H9 (cell line): ENCODE measurements at regions not wholly inside any gene's neighbourhood (a gene's known extent, or its start where the extent isn't known, plus 50 kb on each side); places are given as distances from the start of the nearest gene placed in this dataset.

ENCODE experiments used
- DNase-seq: peaks from one replicate; pipeline ENCODE4 v3.0.0-alpha.2; 2017
- H2AFZ ChIP-seq: one replicate; pipeline ENCODE4 v1.6.1; 2013; ENCODE audit warnings: mild to moderate bottlenecking, low read length, control low read depth, moderate library complexity
- H2AK5ac ChIP-seq: 2 replicates; pipeline ENCODE4 v1.6.1; 2013; ENCODE audit warnings: low read length, control low read depth, mixed read lengths; ENCODE audit not compliant: insufficient read length
- H2BK120ac ChIP-seq: one replicate; pipeline ENCODE4 v1.6.1; 2013; ENCODE audit warnings: low read depth, mild to moderate bottlenecking, low read length, control low read depth, inconsistent platforms; ENCODE audit not compliant: poor library complexity, severe bottlenecking
- H2BK12ac ChIP-seq: 2 replicates; pipeline ENCODE4 v1.6.1; 2013; ENCODE audit warnings: low read length, control low read depth, mixed read lengths, low read depth; ENCODE audit not compliant: insufficient read length
- H2BK15ac ChIP-seq: 2 replicates; pipeline ENCODE4 v1.6.1; 2013; ENCODE audit warnings: low read depth, low read length, control low read depth
- H2BK20ac ChIP-seq: one replicate; pipeline ENCODE4 v1.6.1; 2013; ENCODE audit warnings: low read depth, mild to moderate bottlenecking, low read length, control low read depth, inconsistent platforms; ENCODE audit not compliant: poor library complexity, severe bottlenecking
- H2BK5ac ChIP-seq: 2 replicates; pipeline ENCODE4 v1.6.1; 2013; ENCODE audit warnings: low read length, control low read depth, mixed read lengths; ENCODE audit not compliant: insufficient read length
- H3K14ac ChIP-seq: 2 replicates; pipeline ENCODE4 v1.6.1; 2013; ENCODE audit warnings: low read length, control low read depth; ENCODE audit not compliant: insufficient read depth
- H3K18ac ChIP-seq: 2 replicates; pipeline ENCODE4 v1.6.1; 2013; ENCODE audit warnings: low read depth, mild to moderate bottlenecking, mixed read lengths, low read length, control low read depth; ENCODE audit not compliant: insufficient read length
- H3K23ac ChIP-seq: 2 replicates; pipeline ENCODE4 v1.6.1; 2013; ENCODE audit warnings: low read length, control low read depth, mixed read lengths, low read depth; ENCODE audit not compliant: insufficient read length
- H3K23me2 ChIP-seq: 2 replicates; pipeline ENCODE4 v1.6.1; 2013; ENCODE audit warnings: low read depth, mild to moderate bottlenecking, mixed read lengths, low read length, control low read depth; ENCODE audit not compliant: insufficient read length, poor library complexity, severe bottlenecking
- H3K27ac ChIP-seq: 2 replicates; pipeline ENCODE4 v1.5.1; 2013; ENCODE audit warnings: low read length, control low read depth, mixed read lengths, low read depth; ENCODE audit not compliant: insufficient read length
- H3K27me3 ChIP-seq: 2 replicates; pipeline ENCODE4 v1.6.1; 2013; ENCODE audit warnings: low read length, control low read depth, inconsistent platforms; ENCODE audit not compliant: insufficient read depth
- H3K4ac ChIP-seq: 2 replicates; pipeline ENCODE4 v1.6.1; 2013; ENCODE audit warnings: low read depth, mild to moderate bottlenecking, control low read depth, inconsistent platforms, low read length, moderate library complexity
- H3K4me1 ChIP-seq: 2 replicates; pipeline ENCODE4 v1.6.1; 2013; ENCODE audit warnings: low read length, control low read depth, inconsistent platforms; ENCODE audit not compliant: insufficient read depth
- H3K4me2 ChIP-seq: 2 replicates; pipeline ENCODE4 v1.6.1; 2013; ENCODE audit warnings: low read length, control low read depth, mixed read lengths; ENCODE audit not compliant: insufficient read length, insufficient read depth
- H3K56ac ChIP-seq: 2 replicates; pipeline ENCODE4 v1.6.1; 2013; ENCODE audit warnings: low read depth, mild to moderate bottlenecking, mixed read lengths, low read length, control low read depth; ENCODE audit not compliant: insufficient read length
- H3K79me1 ChIP-seq: 2 replicates; pipeline ENCODE4 v1.6.1; 2013; ENCODE audit warnings: low read depth, mild to moderate bottlenecking, moderate library complexity, low read length, control low read depth, inconsistent platforms; ENCODE audit not compliant: insufficient read depth, poor library complexity, severe bottlenecking
- H3K79me2 ChIP-seq: 2 replicates; pipeline ENCODE4 v1.6.1; 2013; ENCODE audit warnings: low read length, control low read depth, inconsistent platforms; ENCODE audit not compliant: insufficient read depth
- H3K9ac ChIP-seq: 2 replicates; pipeline ENCODE4 v1.6.1; 2013; ENCODE audit warnings: low read length, control low read depth, mixed read lengths; ENCODE audit not compliant: insufficient read length; ENCODE audit errors: extremely low read depth
- H3K9me3 ChIP-seq: one replicate; pipeline ENCODE4 v1.6.1; 2013; ENCODE audit warnings: low read depth, low read length, inconsistent platforms; ENCODE audit not compliant: control insufficient read depth
- H3T11ph ChIP-seq: one replicate; pipeline ENCODE4 v1.6.1; 2013; ENCODE audit warnings: mild to moderate bottlenecking, low read length, control low read depth, inconsistent platforms
- H4K20me1 ChIP-seq: one replicate; pipeline ENCODE4 v1.6.1; 2013; ENCODE audit not compliant: control insufficient read depth, insufficient read length, insufficient read depth
- H4K5ac ChIP-seq: 2 replicates; pipeline ENCODE4 v1.6.1; 2013; ENCODE audit warnings: low read depth, mild to moderate bottlenecking, mixed read lengths, low read length, control low read depth; ENCODE audit not compliant: insufficient read length
- H4K8ac ChIP-seq: replicated peaks from 2 replicates; pipeline ENCODE4 v1.6.1; 2013; ENCODE audit warnings: low read length, control low read depth, mixed read lengths, low read depth; ENCODE audit not compliant: insufficient read length
- H4K91ac ChIP-seq: 2 replicates; pipeline ENCODE4 v1.6.1; 2013; ENCODE audit warnings: low read depth, mild to moderate bottlenecking, moderate library complexity, mixed read lengths, low read length, control low read depth; ENCODE audit not compliant: insufficient read length
- H3K27ac Mint-ChIP-seq, 3 experiments: 2 replicates in 2 of 3; 3 replicates in 1 of 3; pipeline ENCODE4 v1.8.0; 2020 to 2021; ENCODE audit warnings: mixed read lengths in 3 of 3, mild to moderate bottlenecking in 1 of 3, moderate library complexity in 1 of 3
- H3K27me3 Mint-ChIP-seq: 2 replicates; pipeline ENCODE4 v1.8.0; 2021; ENCODE audit warnings: low read depth, mild to moderate bottlenecking, moderate library complexity, mixed read lengths
- H3K36me3 Mint-ChIP-seq, 3 experiments: 2 replicates in 2 of 3; 3 replicates in 1 of 3; pipeline ENCODE4 v1.8.0; 2020 to 2021; ENCODE audit warnings: low read depth in 3 of 3, mixed read lengths in 3 of 3; ENCODE audit not compliant: insufficient read depth in 1 of 3
- H3K4me1 Mint-ChIP-seq, 2 experiments: 2 replicates each; pipeline ENCODE4 v1.8.0; 2020; ENCODE audit warnings: mixed read lengths in 2 of 2
- H3K4me3 Mint-ChIP-seq, 2 experiments: 2 replicates in 1 of 2; 3 replicates in 1 of 2; pipeline ENCODE4 v1.8.0; 2020 to 2021; ENCODE audit warnings: mild to moderate bottlenecking in 2 of 2, mixed read lengths in 2 of 2, moderate library complexity in 1 of 2
- H3K9me3 Mint-ChIP-seq, 2 experiments: 2 replicates in 1 of 2; 3 replicates in 1 of 2; pipeline ENCODE4 v1.8.0; 2020; ENCODE audit warnings: mild to moderate bottlenecking in 2 of 2, mixed read lengths in 2 of 2, moderate library complexity in 1 of 2
- WGBS: extraction: QIAGEN DNeasy Blood & Tissue Kit; methylation state at CpG from one replicate; pipeline ENCODE4 v1.1.7; 2013; ENCODE audit warnings: missing lambda C conversion rate, low lambda C conversion rate, mixed read lengths; ENCODE audit not compliant: insufficient read length; ENCODE audit errors: extremely low coverage; 5-methylcytosine and 5-hydroxymethylcytosine counted together
- TF ChIP-seq, protein P1 (sequence below): fragments of 200-600 bp; sonication (generic); conservative IDR thresholded peaks from 3 replicates; pipeline ENCODE4 v1.8.0; 2021; ENCODE audit warnings: antibody characterized with exemption, mild to moderate bottlenecking

GRCh38 chr16:9536905-9537304 is 445.5 kb downstream of the HAPSTR1 start:
- H2BK15ac ChIP-seq = no peak overlapping the region
- H3K4ac ChIP-seq = no peak overlapping the region
- no peak overlapping the region for H2BK5ac ChIP-seq
- Mint-ChIP-seq H3K4me3 (no peak overlapping the region), H3K27me3 (peaks cover 2% of the 10 kb centered on the region), H3K27ac (peak overlapping the region in 1 of 3 experiments; percentile 41; a peak in 1 of 7 replicates), H3K4me1 (peaks cover 6 to 7% of the 10 kb centered on the region in 2 experiments), H3K9me3 (peaks cover 10% of the 10 kb centered on the region in 2 experiments; a peak in 4 of 5 replicates), H3K36me3 (peaks cover 2 to 16% (median 4%) of the 10 kb centered on the region in 3 experiments; a peak in 4 of 7 replicates)
- no peaks in the 10 kb centered on the region for H3K79me2 ChIP-seq
- no peak overlapping the region for H2BK20ac ChIP-seq
- no peak overlapping the region for H3K27ac ChIP-seq
- no peaks in the 10 kb centered on the region for H3K27me3 ChIP-seq
- no peak overlapping the region for H2AFZ ChIP-seq
- H3T11ph ChIP-seq = no peak overlapping the region
- no peak overlapping the region for H4K91ac ChIP-seq
- no peak overlapping the region for H4K5ac ChIP-seq
- no peak overlapping the region for H2BK120ac ChIP-seq
- WGBS = no CpG with 5 or more reads among the region's 3 CpGs
- H3K18ac ChIP-seq = no peak overlapping the region
- no peak for DNase-seq
- H3K79me1 ChIP-seq = no peaks in the 10 kb centered on the region
- no peak overlapping the region for H2BK12ac ChIP-seq
- H3K14ac ChIP-seq = no peak overlapping the region
- TF ChIP-seq, protein P1, sequence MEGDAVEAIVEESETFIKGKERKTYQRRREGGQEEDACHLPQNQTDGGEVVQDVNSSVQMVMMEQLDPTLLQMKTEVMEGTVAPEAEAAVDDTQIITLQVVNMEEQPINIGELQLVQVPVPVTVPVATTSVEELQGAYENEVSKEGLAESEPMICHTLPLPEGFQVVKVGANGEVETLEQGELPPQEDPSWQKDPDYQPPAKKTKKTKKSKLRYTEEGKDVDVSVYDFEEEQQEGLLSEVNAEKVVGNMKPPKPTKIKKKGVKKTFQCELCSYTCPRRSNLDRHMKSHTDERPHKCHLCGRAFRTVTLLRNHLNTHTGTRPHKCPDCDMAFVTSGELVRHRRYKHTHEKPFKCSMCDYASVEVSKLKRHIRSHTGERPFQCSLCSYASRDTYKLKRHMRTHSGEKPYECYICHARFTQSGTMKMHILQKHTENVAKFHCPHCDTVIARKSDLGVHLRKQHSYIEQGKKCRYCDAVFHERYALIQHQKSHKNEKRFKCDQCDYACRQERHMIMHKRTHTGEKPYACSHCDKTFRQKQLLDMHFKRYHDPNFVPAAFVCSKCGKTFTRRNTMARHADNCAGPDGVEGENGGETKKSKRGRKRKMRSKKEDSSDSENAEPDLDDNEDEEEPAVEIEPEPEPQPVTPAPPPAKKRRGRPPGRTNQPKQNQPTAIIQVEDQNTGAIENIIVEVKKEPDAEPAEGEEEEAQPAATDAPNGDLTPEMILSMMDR = no peak
- H4K8ac ChIP-seq = no peak overlapping the region
- no peak overlapping the region for H3K56ac ChIP-seq
- peaks cover 6% of the 10 kb centered on the region for H3K9me3 ChIP-seq
- H3K9ac ChIP-seq = no peak overlapping the region
- no peak overlapping the region for H3K4me2 ChIP-seq
- H3K23ac ChIP-seq = no peak overlapping the region
- H2AK5ac ChIP-seq = no peak overlapping the region
- no peaks in the 10 kb centered on the region for H4K20me1 ChIP-seq
- H3K23me2 ChIP-seq = no peaks in the 10 kb centered on the region
- H3K4me1 ChIP-seq = no peaks in the 10 kb centered on the region
